AML-193 (cell line): ENCODE measurements at regions not wholly inside any gene's neighbourhood (a gene's known extent, or its start where the extent isn't known, plus 50 kb on each side); places are given as distances from the start of the nearest gene placed in this dataset.
"Not testable (repeated sequence)": the region's sequence is repeated elsewhere in the genome, so short reads cannot be mapped to it uniquely, and the experiment has no call there.

Experiments used
- DNase-seq, 2 experiments: peaks; one replicate each; lab custom pipeline; 2025; lab: John Stamatoyannopoulos, UW

GRCh38 chr1:30660241-30660640 lies 63.1 kb downstream of the MATN1 start:
- no peak for DNase-seq

GRCh38 chr1:30659702-30660101 lies 63.7 kb downstream of the MATN1 start:
- DNase-seq = no peak

DNA sequence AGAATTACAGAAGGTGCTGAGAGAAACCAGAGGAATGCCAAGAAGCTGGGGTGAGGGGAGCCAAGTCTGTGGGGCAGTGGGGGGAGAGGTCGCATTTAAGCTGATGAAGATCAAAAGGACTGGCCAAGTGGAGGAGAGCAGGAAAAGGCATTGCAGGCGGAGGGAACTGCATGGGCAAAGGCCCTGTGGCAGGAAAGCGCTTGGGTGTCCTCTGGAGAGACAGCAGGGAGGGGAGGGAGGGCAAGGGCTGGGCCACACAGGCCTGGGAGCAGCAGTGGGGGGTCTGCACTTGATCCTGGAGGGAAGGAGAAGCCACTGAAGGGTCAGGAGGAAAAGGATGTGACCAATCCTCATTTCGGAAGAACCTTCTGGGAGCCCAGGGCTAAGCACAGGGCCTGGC lies 65.0 kb downstream of the MATN1 start:
- not testable (repeated sequence) for DNase-seq

- DNase-seq = no peak
Observed at GRCh38 chr1:30658014-30658336, 65.4 kb downstream of the MATN1 start.

DNA sequence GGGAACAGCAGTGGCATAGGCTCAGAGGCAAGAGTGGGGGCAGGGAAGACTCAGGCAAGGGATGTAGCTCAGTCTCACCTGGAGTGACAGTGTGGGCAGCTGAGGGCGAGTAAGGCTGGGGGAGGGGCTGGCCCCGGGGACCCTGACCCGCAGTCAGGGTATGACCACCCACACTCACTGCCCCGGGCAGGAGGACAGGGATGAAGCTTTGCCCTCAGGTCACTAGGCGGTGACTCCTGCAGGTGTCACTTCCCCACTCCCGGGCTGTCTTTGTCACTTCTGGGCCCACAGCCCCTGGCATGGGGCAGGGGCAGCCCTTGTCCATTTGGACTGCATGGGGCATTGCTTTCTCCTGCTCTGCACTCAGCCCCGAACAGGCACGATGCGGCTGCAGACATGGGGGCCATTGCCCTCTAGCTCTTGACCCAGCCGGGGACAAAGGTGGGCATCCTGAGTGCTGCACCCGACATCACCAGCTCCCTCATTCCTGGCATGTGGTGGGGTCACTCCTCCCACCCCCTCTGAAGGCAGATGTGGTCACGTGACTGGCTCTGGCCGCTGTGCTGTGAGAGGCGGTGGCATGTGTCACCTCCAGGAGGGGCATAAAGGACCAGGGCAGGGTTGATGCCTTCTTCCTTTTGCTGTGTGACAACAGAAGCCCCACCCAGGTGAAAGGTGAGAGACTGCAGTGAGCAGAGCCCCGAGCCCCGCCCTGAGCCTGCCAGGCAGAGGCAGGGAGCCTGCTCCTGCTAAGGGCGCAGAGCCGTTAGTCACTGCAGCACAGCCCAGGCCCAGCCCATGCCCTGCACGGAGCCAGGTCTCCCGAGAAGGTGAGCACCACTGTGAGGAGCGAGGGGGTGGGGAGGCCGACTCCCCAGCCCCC lies 66.0 kb downstream of the MATN1 start:
- DNase-seq = no peak

DNA sequence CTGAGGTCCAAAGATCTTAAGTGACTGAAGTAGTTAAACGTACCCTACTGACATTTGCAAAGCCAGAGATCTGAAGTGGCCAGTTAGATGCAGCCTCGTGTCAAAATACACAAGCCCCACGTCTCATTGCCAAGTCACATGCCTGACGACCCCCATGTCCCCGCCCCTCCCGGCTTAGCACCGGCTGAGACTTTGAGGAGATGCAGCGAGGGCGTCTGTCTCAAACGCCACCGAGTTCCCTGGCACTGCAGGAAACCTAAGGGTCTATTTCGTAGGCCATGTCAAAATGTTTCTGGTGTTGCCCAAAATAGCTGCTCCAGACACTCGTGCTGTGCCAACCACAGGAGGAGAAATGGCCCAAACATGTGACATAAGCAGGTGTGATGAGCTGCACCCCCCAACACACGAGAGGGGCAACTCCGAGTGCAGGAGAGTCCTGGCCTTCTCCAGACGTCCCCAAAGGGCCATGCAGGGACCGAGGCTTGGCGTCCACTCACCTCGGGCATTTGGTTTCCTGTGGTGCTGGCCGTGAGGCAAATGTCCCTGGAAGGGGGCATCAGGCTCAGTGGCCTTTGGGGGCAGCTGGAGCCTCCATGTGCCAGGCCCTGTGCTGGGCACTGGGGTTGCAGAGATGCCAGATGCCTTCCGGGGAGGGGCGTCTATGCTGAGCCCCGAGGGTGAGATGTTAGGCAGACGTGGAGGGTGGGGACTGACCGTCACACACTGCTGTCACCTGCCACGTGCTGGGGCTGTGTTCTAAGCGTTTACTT lies 67.0 kb downstream of the MATN1 start:
- DNase-seq = no peak

DNA sequence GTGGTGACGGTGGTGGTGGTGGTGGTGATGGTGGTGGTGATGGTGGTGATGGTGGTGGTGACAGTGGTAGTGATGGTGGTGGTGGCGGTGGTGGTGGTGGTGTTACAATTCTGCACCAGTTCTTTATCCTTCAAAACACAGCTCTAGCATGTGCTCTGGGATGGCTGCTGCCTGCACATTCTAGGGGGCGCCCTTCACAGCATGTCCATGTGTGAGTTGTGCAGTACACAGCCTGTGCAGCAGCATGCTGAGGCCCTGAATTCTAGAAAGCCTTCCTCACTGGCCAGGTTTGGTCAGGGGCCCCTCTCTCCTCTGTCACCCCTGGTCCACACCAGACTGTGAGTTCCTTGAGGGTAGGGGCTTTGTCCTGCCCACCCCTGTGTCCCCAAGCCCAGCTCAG lies 67.7 kb downstream of the MATN1 start:
- no peak for DNase-seq

DNA sequence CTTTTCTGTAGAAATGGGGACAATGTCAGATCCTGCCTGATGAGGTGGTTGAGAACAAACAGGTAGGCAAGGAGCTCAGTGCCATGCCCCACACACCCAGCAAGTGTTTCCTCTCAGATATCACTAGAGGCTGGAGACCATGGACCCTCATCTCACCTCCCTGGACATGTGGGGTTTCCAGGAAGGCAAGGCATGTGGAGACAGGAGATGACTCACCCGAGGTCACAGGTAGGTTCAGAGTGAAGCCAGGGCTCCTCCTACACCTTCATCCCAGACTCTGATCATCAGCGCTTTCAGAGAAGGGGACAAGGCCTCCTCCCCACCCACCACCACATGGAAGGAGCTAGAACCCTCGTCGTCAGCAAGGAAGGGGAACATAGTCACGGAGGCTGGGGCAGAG lies 69.2 kb downstream of the MATN1 start:
- DNase-seq = no peak

GRCh38 chr1:30652152-30652841 lies 71.1 kb downstream of the MATN1 start:
- no peak for DNase-seq

GRCh38 chr1:30651395-30651794 lies 72.0 kb downstream of the MATN1 start:
- not testable (repeated sequence) for DNase-seq

DNA sequence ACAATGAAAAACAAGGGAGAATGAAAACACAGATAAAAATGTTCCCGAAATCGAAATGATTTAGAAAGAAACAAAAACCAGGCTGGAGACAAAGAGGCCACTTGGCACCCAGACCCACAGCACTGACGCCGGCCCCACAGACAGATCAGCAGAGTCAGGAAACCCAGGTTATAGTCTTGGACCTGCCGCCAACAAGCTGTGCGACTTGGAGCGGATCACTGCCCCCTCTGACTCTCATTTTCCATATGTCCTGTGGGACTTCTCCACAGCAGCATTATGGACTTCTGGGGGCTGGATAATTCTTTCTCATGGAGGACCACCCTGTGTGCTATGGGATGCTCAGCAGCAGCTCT lies 72.4 kb downstream of the MATN1 start:
- DNase-seq = no peak

GRCh38 chr1:30650038-30650967 lies 73.1 kb downstream of the MATN1 start:
- no peak for DNase-seq

- no peak for DNase-seq
Observed at GRCh38 chr1:30649321-30649991, 73.9 kb downstream of the MATN1 start.

DNA sequence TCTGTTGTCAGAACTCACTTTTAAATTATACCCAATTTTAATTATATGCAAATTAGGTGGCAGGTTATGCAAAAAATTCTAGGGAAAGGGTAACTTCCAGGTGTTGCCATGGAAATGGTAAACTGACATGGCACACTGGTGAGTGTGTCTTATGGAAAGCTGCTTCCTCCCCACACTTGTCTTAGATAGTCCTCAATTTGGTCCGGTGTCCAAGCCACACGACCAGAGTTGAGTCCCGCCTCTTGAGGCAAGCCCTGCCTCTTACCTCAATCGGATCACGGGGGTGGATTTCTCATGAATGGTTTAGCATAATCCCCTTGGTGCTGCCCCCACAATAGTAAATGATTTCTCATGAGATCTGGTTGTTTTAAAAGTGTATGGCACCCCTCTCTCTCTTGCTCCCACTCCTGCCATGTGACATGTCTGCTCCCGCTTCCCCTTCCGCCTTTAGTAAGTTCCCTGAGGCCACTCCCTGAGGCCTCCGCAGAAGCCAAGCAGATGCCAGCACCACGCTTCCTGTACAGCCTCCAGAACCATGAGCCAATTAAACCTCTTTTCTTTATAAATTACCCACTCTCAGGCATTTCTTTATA lies 74.9 kb downstream of the MATN1 start:
- DNase-seq = no peak

DNA sequence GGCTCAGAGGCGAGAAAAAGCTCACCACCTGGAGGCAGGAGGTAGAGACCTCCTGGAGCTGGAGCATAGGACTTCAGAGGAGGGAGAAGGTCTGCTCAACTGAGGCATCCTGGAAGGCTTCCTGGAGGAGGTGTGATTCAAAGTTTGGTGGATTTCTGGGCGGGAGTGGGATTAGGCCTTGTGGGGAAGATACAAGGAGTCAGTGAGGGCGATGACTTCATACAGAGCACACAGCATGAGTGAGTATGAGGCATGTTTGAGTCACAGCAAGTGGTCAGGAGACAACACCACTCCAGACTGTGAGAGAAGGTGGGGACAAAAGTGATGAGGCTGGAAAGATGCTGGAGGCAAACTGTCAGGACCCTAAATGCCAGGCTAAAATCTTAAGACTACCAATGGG lies 77.6 kb downstream of the MATN1 start:
- DNase-seq = no peak

- no peak for DNase-seq
Observed at GRCh38 chr1:30642391-30643120, 80.8 kb downstream of the MATN1 start.

DNA sequence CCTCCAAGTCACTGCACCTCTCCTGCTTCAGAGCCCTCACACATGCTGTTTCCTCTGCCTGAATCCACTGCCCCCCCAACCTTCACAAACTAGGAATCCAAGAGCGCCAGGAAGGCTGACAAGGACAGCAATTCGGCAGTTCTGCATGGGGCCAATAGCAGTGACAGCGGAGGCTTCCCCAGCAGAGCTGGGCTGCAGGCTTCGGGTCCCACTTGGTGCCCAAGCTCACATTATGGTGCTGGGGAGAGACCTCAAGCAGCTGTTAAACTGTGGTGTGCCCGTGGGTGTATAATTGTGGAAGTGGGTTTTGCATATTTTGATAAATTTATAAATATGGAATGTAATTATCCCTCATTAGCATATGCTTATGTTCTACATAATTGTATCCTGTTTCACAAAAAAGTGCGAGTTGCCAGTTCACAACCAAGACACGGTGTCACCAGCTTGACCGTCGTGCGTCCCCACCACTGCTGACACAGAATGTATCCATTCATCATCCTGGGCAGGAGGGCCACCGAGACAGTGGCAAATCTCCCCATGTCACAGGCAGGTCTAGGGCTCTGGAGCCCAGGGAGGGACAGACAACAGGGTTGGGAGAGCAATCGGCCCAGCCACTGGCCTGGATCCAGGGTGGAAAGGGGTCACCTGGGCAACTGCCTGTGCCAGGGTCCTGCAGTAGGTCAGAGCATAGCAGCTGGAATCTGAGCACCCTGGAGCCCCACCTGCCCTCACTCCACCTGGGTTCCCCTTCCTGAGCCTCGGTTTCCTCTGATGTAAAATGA lies 81.6 kb downstream of the MATN1 start:
- no peak for DNase-seq

- no peak for DNase-seq
Observed at GRCh38 chr1:30639881-30640452, 83.4 kb downstream of the MATN1 start.

GRCh38 chr1:30638811-30639210 lies 84.6 kb downstream of the MATN1 start:
- DNase-seq = no peak
